PC-3 (cell line): ENCODE measurements at regions not wholly inside any gene's neighbourhood (a gene's known extent, or its start where the extent isn't known, plus 50 kb on each side); places are given as distances from the start of the nearest gene placed in this dataset.

Experiments
- EZH2 ChIP-seq: fragments of 300-600 bp; sonication (generic); IDR thresholded peaks from one replicate; pipeline ENCODE4 v1.6.1; 2017; ENCODE audit warnings: antibody characterized with exemption, mild to moderate bottlenecking, low read length; ENCODE audit not compliant: unreplicated experiment
- EZH2phosphoT487 ChIP-seq: fragments of 300-600 bp; sonication (generic); IDR thresholded peaks from 2 replicates; pipeline ENCODE4 v1.6.1; 2018; ENCODE audit warnings: mild to moderate bottlenecking, antibody characterized with exemption, low read length, borderline replicate concordance
- TF ChIP-seq, protein P1 (sequence below): fragments of 300-600 bp; sonication (generic); conservative IDR thresholded peaks from 2 replicates; pipeline ENCODE4 v1.5.1; 2017; ENCODE audit warnings: antibody characterized with exemption, low read depth, mild to moderate bottlenecking, low read length

DNA sequence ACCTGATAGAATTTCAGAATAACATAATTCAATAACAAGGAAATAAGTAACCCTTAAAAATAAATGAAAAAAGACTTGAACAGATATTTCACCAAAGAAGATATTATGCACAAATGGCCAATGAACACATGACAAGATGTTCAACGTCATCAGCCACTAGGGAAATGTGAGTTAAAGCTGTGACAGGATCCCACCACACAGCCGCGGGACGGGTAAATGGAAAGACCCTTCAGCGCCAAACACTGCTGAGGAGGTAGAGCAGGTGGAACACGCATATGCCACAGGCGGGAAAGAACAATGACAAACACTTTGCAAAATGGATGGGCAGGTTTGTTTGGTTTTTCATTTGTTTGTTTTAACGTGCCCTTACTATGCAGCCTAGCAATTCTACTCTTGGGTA, 86.1 kb upstream of the RNF32 start:
- TF ChIP-seq EZH2 (no peak), EZH2phosphoT487 (no peak)
- TF ChIP-seq, protein P1, sequence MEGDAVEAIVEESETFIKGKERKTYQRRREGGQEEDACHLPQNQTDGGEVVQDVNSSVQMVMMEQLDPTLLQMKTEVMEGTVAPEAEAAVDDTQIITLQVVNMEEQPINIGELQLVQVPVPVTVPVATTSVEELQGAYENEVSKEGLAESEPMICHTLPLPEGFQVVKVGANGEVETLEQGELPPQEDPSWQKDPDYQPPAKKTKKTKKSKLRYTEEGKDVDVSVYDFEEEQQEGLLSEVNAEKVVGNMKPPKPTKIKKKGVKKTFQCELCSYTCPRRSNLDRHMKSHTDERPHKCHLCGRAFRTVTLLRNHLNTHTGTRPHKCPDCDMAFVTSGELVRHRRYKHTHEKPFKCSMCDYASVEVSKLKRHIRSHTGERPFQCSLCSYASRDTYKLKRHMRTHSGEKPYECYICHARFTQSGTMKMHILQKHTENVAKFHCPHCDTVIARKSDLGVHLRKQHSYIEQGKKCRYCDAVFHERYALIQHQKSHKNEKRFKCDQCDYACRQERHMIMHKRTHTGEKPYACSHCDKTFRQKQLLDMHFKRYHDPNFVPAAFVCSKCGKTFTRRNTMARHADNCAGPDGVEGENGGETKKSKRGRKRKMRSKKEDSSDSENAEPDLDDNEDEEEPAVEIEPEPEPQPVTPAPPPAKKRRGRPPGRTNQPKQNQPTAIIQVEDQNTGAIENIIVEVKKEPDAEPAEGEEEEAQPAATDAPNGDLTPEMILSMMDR = no peak
